ENCODE measurements at regions not wholly inside any gene's neighbourhood (a gene's known extent, or its start where the extent isn't known, plus 50 kb on each side); places are given as distances from the start of the nearest gene placed in this dataset.
"Not testable (repeated sequence)": the region's sequence is repeated elsewhere in the genome, so short reads cannot be mapped to it uniquely, and the experiment has no call there.

- H3K27me3 ChIP-seq (ENCODE audit: control insufficient read depth in 3 of 3, insufficient read depth in 3 of 3, low read length in 2 of 3); H3K36me3 ChIP-seq (ENCODE audit: control insufficient read depth in 4 of 4, insufficient read depth in 4 of 4, low read length in 4 of 4); H3K4me1 ChIP-seq (ENCODE audit: control insufficient read depth in 5 of 5, insufficient read depth in 5 of 5, low read length in 5 of 5); ATAC-seq (ENCODE audit: insufficient read depth, low FRiP score); H3K9ac ChIP-seq (ENCODE audit: insufficient read depth in 1 of 2, low read length in 2 of 2); H3K27ac ChIP-seq (ENCODE audit: low read depth in 1 of 2, low read length in 1 of 2); DNase-seq; H3K4me3 ChIP-seq: not testable (repeated sequence)
- peaks cover 5 to 31% (median 9%) of the 10 kb centered on the region in 4 donors for H3K9me3 ChIP-seq (ENCODE audit: control insufficient read depth in 4 of 4, insufficient read depth in 3 of 4, low read length in 3 of 4)
- WGBS, 2 donors = 54 to 68% methylated on average over 1 of the region's 1 CpG
Observed at GRCh38 chr21:9005671-9006070, 1515.7 kb upstream of the TPTE start.

GRCh38 chr21:9006111-9006510 is 1515.3 kb upstream of the TPTE start:
- H3K4me1 ChIP-seq (ENCODE audit: control insufficient read depth in 5 of 5, insufficient read depth in 5 of 5, low read length in 5 of 5); H3K27ac ChIP-seq (ENCODE audit: low read depth in 1 of 2, low read length in 1 of 2); H3K9ac ChIP-seq (ENCODE audit: insufficient read depth in 1 of 2, low read length in 2 of 2); H3K36me3 ChIP-seq (ENCODE audit: control insufficient read depth in 4 of 4, insufficient read depth in 4 of 4, low read length in 4 of 4); DNase-seq; ATAC-seq (ENCODE audit: insufficient read depth, low FRiP score); H3K27me3 ChIP-seq (ENCODE audit: control insufficient read depth in 3 of 3, insufficient read depth in 3 of 3, low read length in 2 of 3); H3K4me3 ChIP-seq: not testable (repeated sequence)
- peaks cover 5 to 34% (median 8%) of the 10 kb centered on the region in 4 donors for H3K9me3 ChIP-seq (ENCODE audit: control insufficient read depth in 4 of 4, insufficient read depth in 3 of 4, low read length in 3 of 4)

GRCh38 chr21:9006553-9007323 is 1514.6 kb upstream of the TPTE start:
- not testable (repeated sequence) for H3K4me3 ChIP-seq; H3K9ac ChIP-seq (ENCODE audit: insufficient read depth in 1 of 2, low read length in 2 of 2); ATAC-seq (ENCODE audit: insufficient read depth, low FRiP score); H3K4me1 ChIP-seq (ENCODE audit: control insufficient read depth in 5 of 5, insufficient read depth in 5 of 5, low read length in 5 of 5); H3K36me3 ChIP-seq (ENCODE audit: control insufficient read depth in 4 of 4, insufficient read depth in 4 of 4, low read length in 4 of 4); DNase-seq; H3K27me3 ChIP-seq (ENCODE audit: control insufficient read depth in 3 of 3, insufficient read depth in 3 of 3, low read length in 2 of 3); H3K27ac ChIP-seq (ENCODE audit: low read depth in 1 of 2, low read length in 1 of 2)
- H3K9me3 ChIP-seq (ENCODE audit: control insufficient read depth in 4 of 4, insufficient read depth in 3 of 4, low read length in 3 of 4) = peaks cover 5 to 36% (median 9%) of the 10 kb centered on the region in 4 donors
- 52 to 58% methylated on average over 2 of the region's 2 CpGs for WGBS, 2 donors

- DNase-seq (no peak), ATAC-seq (ENCODE audit: insufficient read depth, low FRiP score) (no peak)
- Histone ChIP-seq H3K36me3 (ENCODE audit: control insufficient read depth in 4 of 4, insufficient read depth in 4 of 4, low read length in 4 of 4) (no peaks in the 10 kb centered on the region), H3K9ac (ENCODE audit: insufficient read depth in 1 of 2, low read length in 2 of 2) (no peak overlapping the region), H3K27ac (ENCODE audit: low read depth in 1 of 2, low read length in 1 of 2) (no peak overlapping the region), H3K27me3 (ENCODE audit: control insufficient read depth in 3 of 3, insufficient read depth in 3 of 3, low read length in 2 of 3) (no peaks in the 10 kb centered on the region), H3K4me1 (ENCODE audit: control insufficient read depth in 5 of 5, insufficient read depth in 5 of 5, low read length in 5 of 5) (no peaks in the 10 kb centered on the region), H3K9me3 (ENCODE audit: control insufficient read depth in 4 of 4, insufficient read depth in 3 of 4, low read length in 3 of 4) (peaks cover 2 to 39% (median 8%) of the 10 kb centered on the region in 4 donors), H3K4me3 (no peak overlapping the region)
- no peak for TF ChIP-seq CTCF (IDR thresholded peaks at IDR 0.05; ENCODE audit: control extremely low read depth, extremely low read depth)
Observed at GRCh38 chr21:9008636-9009035, 1512.7 kb upstream of the TPTE start.

GRCh38 chr21:9009267-9010016 is 1511.9 kb upstream of the TPTE start:
- H3K4me3 ChIP-seq; ATAC-seq (ENCODE audit: insufficient read depth, low FRiP score); H3K36me3 ChIP-seq (ENCODE audit: control insufficient read depth in 4 of 4, insufficient read depth in 4 of 4, low read length in 4 of 4); H3K9ac ChIP-seq (ENCODE audit: insufficient read depth in 1 of 2, low read length in 2 of 2); H3K27ac ChIP-seq (ENCODE audit: low read depth in 1 of 2, low read length in 1 of 2); H3K27me3 ChIP-seq (ENCODE audit: control insufficient read depth in 3 of 3, insufficient read depth in 3 of 3, low read length in 2 of 3); DNase-seq; H3K4me1 ChIP-seq (ENCODE audit: control insufficient read depth in 5 of 5, insufficient read depth in 5 of 5, low read length in 5 of 5): not testable (repeated sequence)
- H3K9me3 ChIP-seq (ENCODE audit: control insufficient read depth in 4 of 4, insufficient read depth in 3 of 4, low read length in 3 of 4) = peaks cover 0 to 44% (median 9%) of the 10 kb centered on the region in 4 donors
- WGBS, 2 donors = 44 to 54% methylated on average over 3 of the region's 3 CpGs

GRCh38 chr21:9010121-9010795 is 1511.1 kb upstream of the TPTE start:
- H3K27ac ChIP-seq (ENCODE audit: low read depth in 1 of 2, low read length in 1 of 2); H3K27me3 ChIP-seq (ENCODE audit: control insufficient read depth in 3 of 3, insufficient read depth in 3 of 3, low read length in 2 of 3); DNase-seq; H3K36me3 ChIP-seq (ENCODE audit: control insufficient read depth in 4 of 4, insufficient read depth in 4 of 4, low read length in 4 of 4); H3K9ac ChIP-seq (ENCODE audit: insufficient read depth in 1 of 2, low read length in 2 of 2); H3K4me3 ChIP-seq; ATAC-seq (ENCODE audit: insufficient read depth, low FRiP score); H3K4me1 ChIP-seq (ENCODE audit: control insufficient read depth in 5 of 5, insufficient read depth in 5 of 5, low read length in 5 of 5): not testable (repeated sequence)
- H3K9me3 ChIP-seq (ENCODE audit: control insufficient read depth in 4 of 4, insufficient read depth in 3 of 4, low read length in 3 of 4) = peaks cover 0 to 40% (median 9%) of the 10 kb centered on the region in 4 donors
- WGBS, 2 donors = 19 to 20% methylated on average over 4 of the region's 4 CpGs
